GM12891 (cell line): ENCODE measurements at regions not wholly inside any gene's neighbourhood (a gene's known extent, or its start where the extent isn't known, plus 50 kb on each side); places are given as distances from the start of the nearest gene placed in this dataset.

Experiments
- PAX5 ChIP-seq: IDR thresholded peaks from 2 replicates; pipeline ENCODE4 v1.6.1; 2011; ENCODE audit warnings: low read length, moderate library complexity, mild to moderate bottlenecking; ENCODE audit not compliant: insufficient read depth, severe bottlenecking
- POLR2A ChIP-seq: IDR thresholded peaks from 2 replicates; pipeline ENCODE4 v1.6.1; 2011; ENCODE audit warnings: low read depth, low read length, control low read depth
- POLR2AphosphoS5 ChIP-seq: IDR thresholded peaks from 2 replicates; pipeline ENCODE4 v1.6.1; 2011; ENCODE audit warnings: low read depth, low read length, control low read depth
- POU2F2 ChIP-seq: IDR thresholded peaks from 2 replicates; pipeline ENCODE4 v1.6.1; 2011; ENCODE audit warnings: low read depth, mild to moderate bottlenecking, control low read depth, low read length, moderate library complexity
- SPI1 ChIP-seq: IDR thresholded peaks from 2 replicates; pipeline ENCODE4 v1.6.1; 2011; ENCODE audit warnings: low read depth, low read length, control low read depth
- TAF1 ChIP-seq: IDR thresholded peaks from 2 replicates; pipeline ENCODE4 v1.6.1; 2011; ENCODE audit warnings: low read depth, low read length, control low read depth

GRCh38 chr12:116426391-116427136 lies 132.6 kb upstream of the MAP1LC3B2 start:
- TF ChIP-seq POLR2A = no peak
- no peak for TF ChIP-seq TAF1
- TF ChIP-seq POLR2AphosphoS5 = no peak
- TF ChIP-seq SPI1 = no peak
- no peak for TF ChIP-seq POU2F2
- no peak for TF ChIP-seq PAX5
